ENCODE measurements at regions not wholly inside any gene's neighbourhood (a gene's known extent, or its start where the extent isn't known, plus 50 kb on each side); places are given as distances from the start of the nearest gene placed in this dataset.

- no peak for TF ChIP-seq KIAA2018 (CRISPR knock-in tag; IDR thresholded peaks at IDR 0.05; ENCODE audit: borderline replicate concordance)
- no peak for TF ChIP-seq ZNF784 (CRISPR knock-in tag; IDR thresholded peaks at IDR 0.05; ENCODE audit: borderline replicate concordance)
- TF ChIP-seq FOXK2 (IDR thresholded peaks at IDR 0.05): no peak
- no peak for TF ChIP-seq ZNF124 (CRISPR knock-in tag; IDR thresholded peaks at IDR 0.05)
- TF ChIP-seq ELF4 (CRISPR knock-in tag; IDR thresholded peaks at IDR 0.05; ENCODE audit: borderline replicate concordance): no peak
- TF ChIP-seq HOXA9 (CRISPR knock-in tag; IDR thresholded peaks at IDR 0.05; ENCODE audit: borderline replicate concordance): no peak
- TF ChIP-seq ZSCAN31 (CRISPR knock-in tag; IDR thresholded peaks at IDR 0.05; ENCODE audit: low read depth): no peak
- no peak for TF ChIP-seq ELK4 (CRISPR knock-in tag; IDR thresholded peaks at IDR 0.05; ENCODE audit: borderline replicate concordance)
- no peak for TF ChIP-seq SOX13 (IDR thresholded peaks at IDR 0.05)
- TF ChIP-seq SOX13 (CRISPR knock-in tag; conservative IDR thresholded peaks at IDR 0.05 in 1 of 2, IDR thresholded peaks at IDR 0.05 in 1 of 2): no peak
- no peak for TF ChIP-seq HNF1B (CRISPR knock-in tag; IDR thresholded peaks at IDR 0.05)
- no peak for TF ChIP-seq NCOA2 (CRISPR knock-in tag; IDR thresholded peaks at IDR 0.05)
- TF ChIP-seq ZEB1 (IDR thresholded peaks at IDR 0.05; ENCODE audit: insufficient replicate concordance, low read depth): no peak
Measured at GRCh38 chr16:85378145-85379040, 234.7 kb upstream of the GSE1 start.
